Immature natural killer cell (primary cell): ENCODE measurements at regions not wholly inside any gene's neighbourhood (a gene's known extent, or its start where the extent isn't known, plus 50 kb on each side); places are given as distances from the start of the nearest gene placed in this dataset.

ENCODE experiments used
- DNase-seq, 3 donors: peaks; one replicate each; pipeline ENCODE4 v3.0.0; 2022; ENCODE audit warnings: mixed read lengths in 1 of 3
- H3K27ac Mint-ChIP-seq, 6 donors: one replicate each; pipeline ENCODE4 v1.8.0; 2020; ENCODE audit warnings: mixed read lengths in 6 of 6, mild to moderate bottlenecking in 5 of 6, inconsistent platforms in 4 of 6, moderate library complexity in 3 of 6
- H3K27me3 Mint-ChIP-seq, 3 donors: one replicate each; pipeline ENCODE4 v1.8.0; 2020 to 2021; ENCODE audit warnings: low read depth in 3 of 3, mild to moderate bottlenecking in 3 of 3, mixed read lengths in 3 of 3, moderate library complexity in 3 of 3, inconsistent platforms in 1 of 3
- H3K36me3 Mint-ChIP-seq, 3 donors: one replicate each; pipeline ENCODE4 v1.8.0; 2020; ENCODE audit warnings: mixed read lengths in 3 of 3, inconsistent platforms in 2 of 3, mild to moderate bottlenecking in 2 of 3
- H3K4me1 Mint-ChIP-seq, 2 donors: one replicate each; pipeline ENCODE4 v1.8.0; 2020; ENCODE audit warnings: inconsistent platforms in 2 of 2, mild to moderate bottlenecking in 2 of 2, mixed read lengths in 2 of 2, moderate library complexity in 1 of 2
- H3K4me3 Mint-ChIP-seq, 5 donors: one replicate each; pipeline ENCODE4 v1.8.0; 2020; ENCODE audit warnings: mild to moderate bottlenecking in 5 of 5, mixed read lengths in 5 of 5, inconsistent platforms in 3 of 5, moderate library complexity in 3 of 5
- H3K9me3 Mint-ChIP-seq, 6 donors: one replicate each; pipeline ENCODE4 v1.8.0; 2020; ENCODE audit warnings: mild to moderate bottlenecking in 6 of 6, mixed read lengths in 6 of 6, inconsistent platforms in 4 of 6, moderate library complexity in 3 of 6

DNA sequence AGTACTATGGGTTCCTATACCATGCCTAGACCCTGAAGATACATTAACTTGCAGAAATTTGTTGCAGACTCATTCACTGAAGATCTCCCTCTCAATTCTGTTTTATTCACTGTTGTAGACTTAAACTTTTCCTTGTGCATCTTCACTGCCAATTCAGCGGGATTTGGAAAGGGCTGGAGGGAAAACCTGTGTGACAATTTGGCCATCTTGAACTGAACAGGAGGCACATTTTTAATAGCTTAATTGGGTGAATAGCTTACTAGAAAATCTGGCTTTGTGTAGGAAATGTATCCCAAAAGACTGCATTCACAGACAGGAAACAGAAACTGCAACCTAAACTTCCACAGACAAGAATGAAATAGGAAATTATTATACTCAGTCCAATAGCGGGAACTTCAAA is 512.3 kb downstream of the XIRP2 start:
- peaks cover 4 to 14% (median 10%) of the 10 kb centered on the region in 6 donors for H3K9me3 Mint-ChIP-seq
- peaks cover 0 to 4% (median 0%) of the 10 kb centered on the region in 3 donors for H3K27me3 Mint-ChIP-seq
- no peak for DNase-seq
- no peak overlapping the region for H3K27ac Mint-ChIP-seq
- H3K4me3 Mint-ChIP-seq = no peak overlapping the region
- H3K4me1 Mint-ChIP-seq = no peaks in the 10 kb centered on the region
- no peaks in the 10 kb centered on the region for H3K36me3 Mint-ChIP-seq

DNA sequence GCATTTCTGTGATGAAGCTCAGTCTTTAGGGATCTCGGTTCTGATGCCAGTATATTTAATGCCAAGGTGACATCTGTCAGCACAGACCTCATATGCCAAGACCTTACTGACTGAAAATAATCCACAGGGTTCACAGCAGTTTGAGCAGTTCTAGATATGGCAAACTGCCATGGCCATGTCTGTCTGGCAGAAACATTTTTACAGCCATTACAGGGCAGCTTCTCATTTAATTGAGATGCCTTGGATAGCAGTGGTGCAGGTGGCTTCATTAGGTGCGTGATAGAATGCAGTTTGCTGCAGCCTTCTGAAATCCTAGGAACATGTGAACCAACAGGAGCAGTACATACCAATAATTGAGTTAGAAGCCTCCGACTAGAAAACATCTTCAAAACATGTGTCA is 510.6 kb downstream of the XIRP2 start:
- Mint-ChIP-seq H3K36me3 (no peaks in the 10 kb centered on the region), H3K27me3 (peaks cover 0 to 4% (median 0%) of the 10 kb centered on the region in 3 donors), H3K9me3 (peaks cover 4 to 12% (median 8%) of the 10 kb centered on the region in 6 donors), H3K27ac (no peak overlapping the region), H3K4me1 (no peaks in the 10 kb centered on the region), H3K4me3 (no peak overlapping the region)
- no peak for DNase-seq

DNA sequence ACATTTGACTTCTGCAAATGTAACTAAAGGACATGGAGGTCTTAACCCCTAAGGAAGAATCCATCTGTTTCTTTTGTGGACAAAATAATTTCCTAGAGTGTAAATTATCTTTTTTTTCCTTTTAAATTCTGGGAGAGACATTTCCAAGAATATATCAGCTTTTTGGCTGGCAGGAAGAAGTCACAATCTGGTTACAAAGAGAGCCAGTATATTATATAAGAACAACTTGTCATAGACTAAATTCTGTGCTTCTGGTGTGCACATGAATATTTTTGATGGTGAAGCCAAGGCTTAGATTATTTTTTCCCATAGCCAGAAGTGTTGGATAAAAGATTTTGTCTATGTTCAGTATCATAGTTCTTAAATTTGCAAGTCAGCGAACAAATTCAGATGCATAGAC is 500.6 kb downstream of the XIRP2 start:
- Mint-ChIP-seq H3K4me3 (no peak overlapping the region), H3K27ac (no peak overlapping the region), H3K4me1 (no peaks in the 10 kb centered on the region), H3K27me3 (no peaks in the 10 kb centered on the region), H3K36me3 (no peaks in the 10 kb centered on the region), H3K9me3 (peaks cover 0 to 8% (median 5%) of the 10 kb centered on the region in 6 donors)
- DNase-seq = no peak

- no peaks in the 10 kb centered on the region for H3K4me1 Mint-ChIP-seq
- H3K36me3 Mint-ChIP-seq = no peaks in the 10 kb centered on the region
- H3K4me3 Mint-ChIP-seq = no peak overlapping the region
- no peak overlapping the region for H3K27ac Mint-ChIP-seq
- no peaks in the 10 kb centered on the region for H3K27me3 Mint-ChIP-seq
- no peak for DNase-seq
- H3K9me3 Mint-ChIP-seq = peaks cover 0 to 8% (median 5%) of the 10 kb centered on the region in 6 donors
Observed at GRCh38 chr2:167388497-167388896, 500.2 kb downstream of the XIRP2 start.

GRCh38 chr2:167386694-167387093 is 498.4 kb downstream of the XIRP2 start:
- DNase-seq = no peak
- H3K27me3 Mint-ChIP-seq = no peaks in the 10 kb centered on the region
- no peak overlapping the region for H3K4me3 Mint-ChIP-seq
- H3K9me3 Mint-ChIP-seq = peaks cover 0 to 8% (median 5%) of the 10 kb centered on the region in 6 donors
- H3K4me1 Mint-ChIP-seq = no peaks in the 10 kb centered on the region
- no peak overlapping the region for H3K27ac Mint-ChIP-seq
- H3K36me3 Mint-ChIP-seq = no peaks in the 10 kb centered on the region

DNA sequence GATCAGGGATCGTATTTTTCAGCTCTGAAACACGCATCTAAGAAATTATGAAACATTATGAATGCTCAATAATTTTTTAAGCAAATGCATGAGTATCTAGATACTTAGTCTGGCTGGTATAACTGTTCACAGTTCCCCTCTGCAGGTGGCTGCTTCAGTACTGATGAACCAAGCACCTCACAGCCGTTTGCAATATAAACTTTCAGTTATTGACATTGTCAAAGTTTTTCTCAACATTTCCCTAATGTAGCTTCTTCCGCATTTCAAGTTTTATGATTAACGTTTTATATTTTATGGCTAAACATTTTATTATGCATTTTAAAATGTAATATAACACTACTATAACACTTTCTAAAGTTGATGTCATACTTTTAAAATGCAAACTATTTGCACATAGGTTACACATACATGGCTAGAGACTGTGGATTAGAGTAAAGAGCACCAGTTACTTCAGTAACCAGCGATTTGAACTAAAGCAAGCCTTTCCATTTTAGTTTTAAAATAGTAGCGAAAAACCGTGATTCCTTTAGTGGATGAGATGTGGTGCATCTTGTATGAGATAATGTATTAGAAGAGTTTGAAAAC is 495.4 kb downstream of the XIRP2 start:
- H3K27ac Mint-ChIP-seq = no peak overlapping the region
- no peaks in the 10 kb centered on the region for H3K4me1 Mint-ChIP-seq
- H3K9me3 Mint-ChIP-seq = peaks cover 0 to 8% (median 4%) of the 10 kb centered on the region in 6 donors
- H3K4me3 Mint-ChIP-seq = no peak overlapping the region
- no peaks in the 10 kb centered on the region for H3K36me3 Mint-ChIP-seq
- no peaks in the 10 kb centered on the region for H3K27me3 Mint-ChIP-seq
- DNase-seq = no peak

- Mint-ChIP-seq H3K27me3 (no peaks in the 10 kb centered on the region), H3K27ac (no peak overlapping the region), H3K4me1 (no peaks in the 10 kb centered on the region), H3K4me3 (no peak overlapping the region), H3K36me3 (no peaks in the 10 kb centered on the region), H3K9me3 (peaks cover 1 to 16% (median 5%) of the 10 kb centered on the region in 6 donors)
- no peak for DNase-seq
Observed at GRCh38 chr2:167381349-167381748, 493.1 kb downstream of the XIRP2 start.

GRCh38 chr2:167380555-167380954 is 492.3 kb downstream of the XIRP2 start:
- H3K9me3 Mint-ChIP-seq = peaks cover 2 to 17% (median 5%) of the 10 kb centered on the region in 6 donors

DNA sequence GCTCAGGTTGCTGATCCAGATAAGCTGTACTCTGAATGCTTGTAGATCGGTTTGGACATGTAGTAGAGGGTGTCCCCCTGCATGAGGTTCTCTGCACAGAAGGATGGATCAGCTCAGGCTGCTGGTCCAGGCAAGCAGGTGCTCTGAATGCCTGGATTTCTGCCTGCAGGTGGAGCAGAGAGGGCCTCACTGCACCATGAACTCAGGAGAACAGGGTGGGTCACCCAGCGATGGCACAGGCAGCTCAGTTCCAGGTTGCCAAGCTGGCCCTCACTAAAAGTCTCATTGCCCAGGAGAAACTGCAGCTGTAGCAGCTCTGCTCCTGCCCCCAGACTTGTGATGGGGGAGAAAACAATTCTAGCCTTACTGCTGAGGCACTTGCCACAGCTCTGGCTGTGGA is 491.8 kb downstream of the XIRP2 start:
- H3K36me3 Mint-ChIP-seq = no peaks in the 10 kb centered on the region
- H3K9me3 Mint-ChIP-seq = peaks cover 2 to 17% (median 6%) of the 10 kb centered on the region in 6 donors
- no peak for DNase-seq
- H3K4me1 Mint-ChIP-seq = no peaks in the 10 kb centered on the region
- H3K4me3 Mint-ChIP-seq = no peak overlapping the region
- H3K27ac Mint-ChIP-seq = no peak overlapping the region
- peaks cover 0 to 2% (median 0%) of the 10 kb centered on the region in 3 donors for H3K27me3 Mint-ChIP-seq

More at GRCh38 chr2:167380555-167380954, 492.3 kb downstream of the XIRP2 start:
- Mint-ChIP-seq H3K36me3 (no peaks in the 10 kb centered on the region), H3K27ac (no peak overlapping the region), H3K4me1 (no peaks in the 10 kb centered on the region), H3K4me3 (no peak overlapping the region), H3K27me3 (peaks cover 0 to 1% (median 0%) of the 10 kb centered on the region in 3 donors)
- DNase-seq = no peak

DNA sequence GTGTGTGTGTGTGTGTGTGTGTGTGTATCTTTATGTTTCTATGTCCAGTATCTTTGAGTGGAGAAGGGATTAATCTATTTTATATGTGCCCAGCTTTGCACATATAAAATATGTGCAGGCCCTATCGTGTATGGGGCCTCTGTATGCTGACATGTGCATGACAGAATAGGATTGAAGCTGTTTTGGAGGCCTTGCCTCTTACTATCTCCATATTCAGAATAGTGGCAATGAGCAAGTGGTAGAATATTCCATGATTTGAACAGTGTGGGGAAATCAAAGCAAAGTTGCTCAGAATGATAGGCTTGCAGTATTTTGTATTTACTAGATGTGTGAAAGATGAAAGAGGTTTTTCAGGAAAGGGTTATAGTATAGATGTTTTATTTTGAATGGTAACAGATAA is 480.8 kb downstream of the XIRP2 start:
- Mint-ChIP-seq H3K36me3 (no peaks in the 10 kb centered on the region), H3K27me3 (no peaks in the 10 kb centered on the region), H3K4me1 (no peaks in the 10 kb centered on the region), H3K4me3 (no peak overlapping the region), H3K9me3 (peaks cover 0 to 16% (median 10%) of the 10 kb centered on the region in 6 donors), H3K27ac (no peak overlapping the region)
- no peak for DNase-seq

DNA sequence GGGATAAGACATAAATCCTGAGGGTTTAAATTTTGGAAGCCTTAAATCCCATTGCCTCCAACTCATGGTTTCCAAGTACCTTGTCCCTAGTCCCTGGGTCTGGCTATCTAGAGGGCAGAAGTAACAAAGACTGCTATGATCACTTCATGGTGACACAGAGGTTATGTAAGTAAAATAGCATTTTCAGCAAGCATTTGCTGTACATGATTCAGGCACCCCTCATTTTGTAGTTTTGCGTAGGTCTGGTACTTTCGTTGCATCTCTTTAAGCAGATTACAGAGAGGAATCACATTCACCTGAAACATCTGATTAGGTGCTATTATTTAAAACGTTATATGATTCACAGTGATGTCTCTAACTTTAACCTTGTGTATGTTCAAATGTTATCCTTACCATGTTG is 480.1 kb downstream of the XIRP2 start:
- peaks cover 0 to 1% (median 0%) of the 10 kb centered on the region in 3 donors for H3K27me3 Mint-ChIP-seq
- H3K4me3 Mint-ChIP-seq = no peak overlapping the region
- no peak overlapping the region for H3K27ac Mint-ChIP-seq
- H3K36me3 Mint-ChIP-seq = no peaks in the 10 kb centered on the region
- DNase-seq = no peak
- peaks cover under 1 to 18% (median 12%) of the 10 kb centered on the region in 6 donors for H3K9me3 Mint-ChIP-seq
- H3K4me1 Mint-ChIP-seq = no peaks in the 10 kb centered on the region

- no peaks in the 10 kb centered on the region for H3K36me3 Mint-ChIP-seq
- H3K4me1 Mint-ChIP-seq = no peaks in the 10 kb centered on the region
- H3K4me3 Mint-ChIP-seq = no peak overlapping the region
- H3K27ac Mint-ChIP-seq = no peak overlapping the region
- peaks cover 0 to 4% (median 0%) of the 10 kb centered on the region in 3 donors for H3K27me3 Mint-ChIP-seq
- DNase-seq = no peak
- H3K9me3 Mint-ChIP-seq = peaks cover 6 to 25% (median 13%) of the 10 kb centered on the region in 6 donors
Observed at GRCh38 chr2:167365216-167365615, 476.9 kb downstream of the XIRP2 start.

GRCh38 chr2:167361426-167361825 is 473.1 kb downstream of the XIRP2 start:
- no peak overlapping the region for H3K27ac Mint-ChIP-seq
- H3K4me3 Mint-ChIP-seq = no peak overlapping the region
- no peaks in the 10 kb centered on the region for H3K36me3 Mint-ChIP-seq
- H3K9me3 Mint-ChIP-seq = peaks cover 6 to 16% (median 11%) of the 10 kb centered on the region in 6 donors
- H3K4me1 Mint-ChIP-seq = no peaks in the 10 kb centered on the region
- no peak for DNase-seq
- peaks cover 0 to 4% (median 0%) of the 10 kb centered on the region in 3 donors for H3K27me3 Mint-ChIP-seq

DNA sequence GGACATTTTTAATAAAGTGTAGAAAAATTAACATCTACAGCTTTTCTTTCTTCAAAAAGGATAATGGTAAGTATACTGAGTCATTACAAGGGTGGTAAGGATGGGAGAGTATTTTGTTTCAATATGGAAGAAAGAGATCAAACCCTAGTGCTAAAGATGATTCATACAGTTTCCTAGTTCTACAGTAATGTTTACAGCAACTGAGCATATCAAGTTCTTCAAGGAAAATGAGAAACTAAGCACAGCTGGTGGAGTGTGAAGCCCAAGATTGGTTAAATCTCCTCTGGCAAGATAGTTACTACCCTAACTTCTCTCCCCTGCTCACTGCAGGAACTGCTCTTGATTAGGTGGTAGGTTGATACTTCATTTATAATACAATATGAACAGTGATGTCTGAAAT is 467.5 kb downstream of the XIRP2 start:
- no peak overlapping the region for H3K4me3 Mint-ChIP-seq
- peaks cover 0 to 8% (median 2%) of the 10 kb centered on the region in 6 donors for H3K9me3 Mint-ChIP-seq
- H3K27me3 Mint-ChIP-seq = peaks cover 0 to 2% (median 0%) of the 10 kb centered on the region in 3 donors
- no peaks in the 10 kb centered on the region for H3K36me3 Mint-ChIP-seq
- no peaks in the 10 kb centered on the region for H3K4me1 Mint-ChIP-seq
- no peak for DNase-seq
- H3K27ac Mint-ChIP-seq = no peak overlapping the region
